Panc1 (cell line): ENCODE measurements at regions not wholly inside any gene's neighbourhood (a gene's known extent, or its start where the extent isn't known, plus 50 kb on each side); places are given as distances from the start of the nearest gene placed in this dataset.

ENCODE experiments used
- SIN3A ChIP-seq: IDR thresholded peaks from 2 replicates; pipeline ENCODE4 v1.6.1; 2012; ENCODE audit warnings: low read depth, mild to moderate bottlenecking, low read length, moderate library complexity, borderline replicate concordance; ENCODE audit not compliant: insufficient read depth
- TF ChIP-seq, protein P1 (sequence below): fragments of 450-650 bp; IDR thresholded peaks from 2 replicates; pipeline ENCODE4 v1.5.1; 2017; ENCODE audit warnings: mild to moderate bottlenecking
- TF ChIP-seq, protein P2 (sequence below), 2 experiments: IDR thresholded peaks; 2 replicates each; pipeline ENCODE4 v1.6.1; 2011 to 2012; ENCODE audit warnings: low read depth in 2 of 2, control low read depth in 1 of 2, low read length in 1 of 2, mild to moderate bottlenecking in 1 of 2, moderate library complexity in 1 of 2; ENCODE audit not compliant: insufficient read depth in 1 of 2

DNA sequence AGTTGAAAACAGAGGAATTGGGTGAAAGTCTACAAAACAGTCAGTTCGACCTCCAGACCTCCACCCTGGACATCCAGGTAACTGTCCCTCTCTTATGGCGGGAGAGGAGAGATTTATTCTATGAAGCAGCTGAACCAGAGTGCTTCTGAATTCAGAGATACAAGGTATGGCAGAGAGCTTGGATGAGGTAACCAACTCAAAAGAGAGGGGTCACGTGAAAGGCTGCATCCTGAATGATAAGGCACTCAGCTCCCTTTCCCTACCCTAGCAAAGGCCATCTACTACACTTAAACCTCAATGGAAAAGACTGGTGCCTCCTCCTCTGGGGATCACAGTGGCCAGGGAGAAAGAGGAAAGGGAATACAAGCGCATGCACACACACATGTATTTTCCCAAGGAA is 88.4 kb upstream of the KCNA3 start:
- TF ChIP-seq, protein P1, sequence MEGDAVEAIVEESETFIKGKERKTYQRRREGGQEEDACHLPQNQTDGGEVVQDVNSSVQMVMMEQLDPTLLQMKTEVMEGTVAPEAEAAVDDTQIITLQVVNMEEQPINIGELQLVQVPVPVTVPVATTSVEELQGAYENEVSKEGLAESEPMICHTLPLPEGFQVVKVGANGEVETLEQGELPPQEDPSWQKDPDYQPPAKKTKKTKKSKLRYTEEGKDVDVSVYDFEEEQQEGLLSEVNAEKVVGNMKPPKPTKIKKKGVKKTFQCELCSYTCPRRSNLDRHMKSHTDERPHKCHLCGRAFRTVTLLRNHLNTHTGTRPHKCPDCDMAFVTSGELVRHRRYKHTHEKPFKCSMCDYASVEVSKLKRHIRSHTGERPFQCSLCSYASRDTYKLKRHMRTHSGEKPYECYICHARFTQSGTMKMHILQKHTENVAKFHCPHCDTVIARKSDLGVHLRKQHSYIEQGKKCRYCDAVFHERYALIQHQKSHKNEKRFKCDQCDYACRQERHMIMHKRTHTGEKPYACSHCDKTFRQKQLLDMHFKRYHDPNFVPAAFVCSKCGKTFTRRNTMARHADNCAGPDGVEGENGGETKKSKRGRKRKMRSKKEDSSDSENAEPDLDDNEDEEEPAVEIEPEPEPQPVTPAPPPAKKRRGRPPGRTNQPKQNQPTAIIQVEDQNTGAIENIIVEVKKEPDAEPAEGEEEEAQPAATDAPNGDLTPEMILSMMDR: no peak
- TF ChIP-seq SIN3A: no peak
- TF ChIP-seq, protein P2, sequence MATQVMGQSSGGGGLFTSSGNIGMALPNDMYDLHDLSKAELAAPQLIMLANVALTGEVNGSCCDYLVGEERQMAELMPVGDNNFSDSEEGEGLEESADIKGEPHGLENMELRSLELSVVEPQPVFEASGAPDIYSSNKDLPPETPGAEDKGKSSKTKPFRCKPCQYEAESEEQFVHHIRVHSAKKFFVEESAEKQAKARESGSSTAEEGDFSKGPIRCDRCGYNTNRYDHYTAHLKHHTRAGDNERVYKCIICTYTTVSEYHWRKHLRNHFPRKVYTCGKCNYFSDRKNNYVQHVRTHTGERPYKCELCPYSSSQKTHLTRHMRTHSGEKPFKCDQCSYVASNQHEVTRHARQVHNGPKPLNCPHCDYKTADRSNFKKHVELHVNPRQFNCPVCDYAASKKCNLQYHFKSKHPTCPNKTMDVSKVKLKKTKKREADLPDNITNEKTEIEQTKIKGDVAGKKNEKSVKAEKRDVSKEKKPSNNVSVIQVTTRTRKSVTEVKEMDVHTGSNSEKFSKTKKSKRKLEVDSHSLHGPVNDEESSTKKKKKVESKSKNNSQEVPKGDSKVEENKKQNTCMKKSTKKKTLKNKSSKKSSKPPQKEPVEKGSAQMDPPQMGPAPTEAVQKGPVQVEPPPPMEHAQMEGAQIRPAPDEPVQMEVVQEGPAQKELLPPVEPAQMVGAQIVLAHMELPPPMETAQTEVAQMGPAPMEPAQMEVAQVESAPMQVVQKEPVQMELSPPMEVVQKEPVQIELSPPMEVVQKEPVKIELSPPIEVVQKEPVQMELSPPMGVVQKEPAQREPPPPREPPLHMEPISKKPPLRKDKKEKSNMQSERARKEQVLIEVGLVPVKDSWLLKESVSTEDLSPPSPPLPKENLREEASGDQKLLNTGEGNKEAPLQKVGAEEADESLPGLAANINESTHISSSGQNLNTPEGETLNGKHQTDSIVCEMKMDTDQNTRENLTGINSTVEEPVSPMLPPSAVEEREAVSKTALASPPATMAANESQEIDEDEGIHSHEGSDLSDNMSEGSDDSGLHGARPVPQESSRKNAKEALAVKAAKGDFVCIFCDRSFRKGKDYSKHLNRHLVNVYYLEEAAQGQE (IDR thresholded peaks at IDR 0.05; ENCODE audit: insufficient read depth in 1 of 2, low read depth in 2 of 2, low read length in 1 of 2): no peak
